ENCODE measurements at regions not wholly inside any gene's neighbourhood (a gene's known extent, or its start where the extent isn't known, plus 50 kb on each side); places are given as distances from the start of the nearest gene placed in this dataset.
"Not testable (repeated sequence)": the region's sequence is repeated elsewhere in the genome, so short reads cannot be mapped to it uniquely, and the experiment has no call there.

GRCh38 chr3:4907050-4907449, 72.2 kb upstream of the BHLHE40 start:
- no peak overlapping the region for H3K4me3 ChIP-seq (ENCODE audit: low read depth, low read length)
- TF ChIP-seq CTCF (IDR thresholded peaks at IDR 0.05; ENCODE audit: insufficient read depth, low read depth, low read length), result no peak
- no peak for DNase-seq (ENCODE audit: low read depth)

- no peak for DNase-seq (ENCODE audit: low read depth)
- H3K4me3 ChIP-seq (ENCODE audit: low read depth, low read length), result no peak overlapping the region
- no peak for TF ChIP-seq CTCF (IDR thresholded peaks at IDR 0.05; ENCODE audit: insufficient read depth, low read depth, low read length)
These were observed 71.4 kb upstream of the BHLHE40 start for GRCh38 chr3:4907643-4908432.

- TF ChIP-seq CTCF (IDR thresholded peaks at IDR 0.05; ENCODE audit: insufficient read depth, low read depth, low read length), result no peak
- DNase-seq (ENCODE audit: low read depth), result no peak
- no peak overlapping the region for H3K4me3 ChIP-seq (ENCODE audit: low read depth, low read length)
These were observed 70.6 kb upstream of the BHLHE40 start for GRCh38 chr3:4908433-4909156.

- no peak for TF ChIP-seq CTCF (IDR thresholded peaks at IDR 0.05; ENCODE audit: insufficient read depth, low read depth, low read length)
- no peak for DNase-seq (ENCODE audit: low read depth)
- H3K4me3 ChIP-seq (ENCODE audit: low read depth, low read length), result no peak overlapping the region
These were observed 64.8 kb upstream of the BHLHE40 start for GRCh38 chr3:4914464-4914863.

- not testable (repeated sequence) for H3K4me3 ChIP-seq (ENCODE audit: low read depth, low read length); DNase-seq (ENCODE audit: low read depth)
These were observed 57.6 kb upstream of the BHLHE40 start for GRCh38 chr3:4921589-4921988.

- no peak overlapping the region for H3K4me3 ChIP-seq (ENCODE audit: low read depth, low read length)
- DNase-seq (ENCODE audit: low read depth), result no peak
- no peak for TF ChIP-seq CTCF (IDR thresholded peaks at IDR 0.05; ENCODE audit: insufficient read depth, low read depth, low read length)
These were observed 52.3 kb upstream of the BHLHE40 start for GRCh38 chr3:4926892-4927291.

GRCh38 chr3:4928277-4928789, 50.9 kb upstream of the BHLHE40 start:
- no peak for DNase-seq (ENCODE audit: low read depth)
- H3K4me3 ChIP-seq (ENCODE audit: low read depth, low read length), result no peak overlapping the region
- no peak for TF ChIP-seq CTCF (IDR thresholded peaks at IDR 0.05; ENCODE audit: insufficient read depth, low read depth, low read length)
